ENCODE measurements at regions not wholly inside any gene's neighbourhood (a gene's known extent, or its start where the extent isn't known, plus 50 kb on each side); places are given as distances from the start of the nearest gene placed in this dataset.
"Not testable (repeated sequence)": the region's sequence is repeated elsewhere in the genome, so short reads cannot be mapped to it uniquely, and the experiment has no call there.

- no peaks in the 10 kb centered on the region for H3K36me3 Mint-ChIP-seq (ENCODE audit: low read depth)
- no peaks in the 10 kb centered on the region for H3K4me1 Mint-ChIP-seq (ENCODE audit: low read depth)
- H3K4me3 Mint-ChIP-seq: no peak overlapping the region
- TF ChIP-seq CTCF (IDR thresholded peaks at IDR 0.05): no peak
- no peaks in the 10 kb centered on the region for H3K27me3 Mint-ChIP-seq (ENCODE audit: insufficient read depth)
- H3K9me3 Mint-ChIP-seq: peaks cover 19% of the 10 kb centered on the region; the same call in 1 of the 2 replicates
- DNase-seq: no peak
- H3K27ac Mint-ChIP-seq: no peak overlapping the region
Observed at GRCh38 chr10:83764666-83765065, 374.6 kb upstream of the GHITM start.

GRCh38 chr10:83765731-83766130 is 373.6 kb upstream of the GHITM start:
- no peak overlapping the region for H3K4me3 Mint-ChIP-seq
- no peak overlapping the region for H3K27ac Mint-ChIP-seq
- no peaks in the 10 kb centered on the region for H3K27me3 Mint-ChIP-seq (ENCODE audit: insufficient read depth)
- no peaks in the 10 kb centered on the region for H3K36me3 Mint-ChIP-seq (ENCODE audit: low read depth)
- TF ChIP-seq CTCF (IDR thresholded peaks at IDR 0.05): no peak
- no peak for DNase-seq
- H3K4me1 Mint-ChIP-seq (ENCODE audit: low read depth): no peaks in the 10 kb centered on the region
- peaks cover 23% of the 10 kb centered on the region for H3K9me3 Mint-ChIP-seq

GRCh38 chr10:83769281-83769820 is 370.0 kb upstream of the GHITM start:
- Mint-ChIP-seq H3K27ac (no peak overlapping the region), H3K9me3 (peaks cover 49% of the 10 kb centered on the region), H3K4me3 (no peak overlapping the region), H3K4me1 (ENCODE audit: low read depth) (no peaks in the 10 kb centered on the region), H3K36me3 (ENCODE audit: low read depth) (no peaks in the 10 kb centered on the region), H3K27me3 (ENCODE audit: insufficient read depth) (no peaks in the 10 kb centered on the region)
- no peak for TF ChIP-seq CTCF (IDR thresholded peaks at IDR 0.05)
- DNase-seq: no peak

GRCh38 chr10:83786701-83787100 is 352.6 kb upstream of the GHITM start:
- not testable (repeated sequence) for DNase-seq; H3K27ac Mint-ChIP-seq; H3K27me3 Mint-ChIP-seq (ENCODE audit: insufficient read depth); H3K4me1 Mint-ChIP-seq (ENCODE audit: low read depth); H3K4me3 Mint-ChIP-seq; H3K36me3 Mint-ChIP-seq (ENCODE audit: low read depth)
- H3K9me3 Mint-ChIP-seq: peaks cover 53% of the 10 kb centered on the region

- no peak overlapping the region for H3K27ac Mint-ChIP-seq
- no peak overlapping the region for H3K4me3 Mint-ChIP-seq
- H3K9me3 Mint-ChIP-seq: peaks cover 65% of the 10 kb centered on the region
- H3K27me3 Mint-ChIP-seq (ENCODE audit: insufficient read depth): no peaks in the 10 kb centered on the region
- peaks cover 7% of the 10 kb centered on the region; the same call in 1 of the 2 replicates for H3K36me3 Mint-ChIP-seq (ENCODE audit: low read depth)
- TF ChIP-seq CTCF (IDR thresholded peaks at IDR 0.05): no peak
- no peaks in the 10 kb centered on the region for H3K4me1 Mint-ChIP-seq (ENCODE audit: low read depth)
- DNase-seq: no peak
Observed at GRCh38 chr10:83801983-83802382, 337.3 kb upstream of the GHITM start.

GRCh38 chr10:83806717-83807116 is 332.6 kb upstream of the GHITM start:
- H3K27ac Mint-ChIP-seq: no peak overlapping the region
- H3K36me3 Mint-ChIP-seq (ENCODE audit: low read depth): peaks cover 7% of the 10 kb centered on the region; the same call in 1 of the 2 replicates
- no peak for DNase-seq
- no peaks in the 10 kb centered on the region for H3K27me3 Mint-ChIP-seq (ENCODE audit: insufficient read depth)
- H3K9me3 Mint-ChIP-seq: peaks cover 42% of the 10 kb centered on the region
- TF ChIP-seq CTCF (IDR thresholded peaks at IDR 0.05): no peak
- no peaks in the 10 kb centered on the region for H3K4me1 Mint-ChIP-seq (ENCODE audit: low read depth)
- no peak overlapping the region for H3K4me3 Mint-ChIP-seq
